ENCODE measurements at regions not wholly inside any gene's neighbourhood (a gene's known extent, or its start where the extent isn't known, plus 50 kb on each side); places are given as distances from the start of the nearest gene placed in this dataset.
"Not testable (repeated sequence)": the region's sequence is repeated elsewhere in the genome, so short reads cannot be mapped to it uniquely, and the experiment has no call there.

DNA sequence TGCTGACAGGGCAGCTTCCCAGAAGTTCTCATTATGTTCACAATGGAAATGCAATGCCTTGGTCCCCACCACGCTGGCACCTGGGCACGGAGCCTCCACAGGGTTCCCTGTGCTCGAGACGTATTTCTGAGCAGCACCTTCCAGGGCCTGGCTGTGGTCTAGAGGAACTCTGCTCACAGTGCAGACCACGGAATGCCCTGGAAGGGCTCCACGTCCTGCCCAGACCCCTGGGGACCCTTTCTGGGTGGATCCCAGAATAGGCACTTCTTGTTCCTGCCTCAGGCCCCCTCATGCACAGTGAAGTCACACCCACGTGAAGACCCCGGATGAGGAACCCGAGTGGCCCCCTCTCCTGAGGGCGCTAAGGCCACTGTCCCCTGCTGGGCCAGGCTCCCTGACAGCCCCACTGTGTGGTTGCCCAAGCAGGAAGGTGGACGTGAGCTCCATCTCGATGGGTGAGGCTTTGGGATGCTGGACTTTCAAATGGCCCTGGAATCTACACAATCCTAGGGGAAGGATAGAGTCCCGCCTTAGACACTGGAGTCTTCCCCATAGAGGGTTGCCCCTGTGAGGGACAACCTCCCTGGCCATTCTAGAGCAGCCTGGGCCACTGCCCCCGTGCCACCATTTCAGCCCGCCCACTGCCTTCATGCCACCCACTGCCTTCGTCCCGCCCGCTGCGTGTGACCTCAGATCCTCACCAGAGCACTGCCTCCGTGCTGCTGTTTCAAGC, 1106.8 kb downstream of the BRD1 start:
- no peak for DNase-seq (ENCODE audit: low spot score)

DNA sequence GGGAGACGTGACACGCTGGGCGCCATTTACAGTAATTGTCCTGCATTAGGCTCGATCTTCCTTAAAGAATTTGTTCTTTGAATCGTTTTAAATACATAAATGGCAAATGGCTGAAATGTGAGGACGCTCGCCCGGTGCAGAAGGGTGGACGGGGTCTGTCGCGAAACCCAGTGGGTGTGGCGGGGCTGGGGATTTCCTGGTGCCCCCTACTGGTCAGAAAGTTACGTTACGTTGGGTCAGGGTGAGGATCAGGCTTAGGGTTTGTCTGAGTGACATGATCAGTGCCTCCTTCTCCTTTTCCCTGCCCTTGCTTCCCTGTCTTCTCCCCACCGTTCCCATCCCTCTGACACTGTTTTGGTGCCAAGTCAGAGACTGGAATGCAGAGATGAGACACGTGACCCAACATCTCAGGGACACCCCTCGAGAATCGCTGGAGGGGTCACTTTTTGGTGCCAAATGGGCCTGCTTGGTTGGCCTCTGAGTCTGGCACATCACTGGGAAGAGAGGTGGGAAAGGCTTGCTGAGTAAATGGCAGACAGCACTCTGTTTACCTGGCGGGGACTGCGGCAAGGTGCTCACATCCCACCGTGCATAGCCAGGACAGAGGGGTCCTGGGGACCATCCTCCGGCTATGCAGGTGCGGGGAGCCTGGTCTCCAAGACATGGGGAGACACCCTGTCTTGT, 1107.6 kb downstream of the BRD1 start:
- no peak for DNase-seq (ENCODE audit: low spot score)

DNA sequence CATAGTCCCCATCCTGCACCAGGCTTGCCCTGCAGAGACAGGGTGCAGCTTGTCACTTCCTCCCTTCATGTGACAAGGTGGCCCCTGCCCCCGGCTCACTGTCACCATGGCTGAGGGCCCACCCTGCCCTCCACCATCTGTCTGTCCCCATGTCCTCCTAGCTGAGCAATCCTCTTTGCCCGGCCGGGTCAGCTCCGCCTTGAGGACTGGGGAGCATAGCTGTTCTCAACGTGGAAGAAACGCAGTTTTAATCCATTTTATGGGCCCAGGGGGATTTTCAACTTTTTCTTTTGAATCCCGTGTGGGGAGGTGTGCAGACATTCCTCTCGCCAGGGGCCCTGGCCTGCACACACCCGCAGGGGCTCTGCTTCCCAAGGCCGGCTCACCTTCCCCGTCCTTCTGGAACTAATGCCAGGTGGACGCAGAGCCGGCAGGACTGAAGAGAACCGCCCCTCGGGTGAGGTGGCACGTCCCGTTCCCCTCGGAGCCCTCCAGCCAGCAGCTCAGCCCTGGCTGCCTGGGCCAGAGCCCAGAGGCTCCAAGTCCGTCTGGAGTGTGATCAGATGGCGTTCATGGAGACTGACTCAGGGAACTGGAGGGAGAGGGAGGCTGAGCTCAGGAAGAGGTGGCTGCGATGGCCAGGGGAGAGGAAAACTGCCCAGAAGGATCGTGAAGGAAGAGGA, 1108.7 kb downstream of the BRD1 start:
- peak; percentile 30 for DNase-seq (ENCODE audit: low spot score)

DNA sequence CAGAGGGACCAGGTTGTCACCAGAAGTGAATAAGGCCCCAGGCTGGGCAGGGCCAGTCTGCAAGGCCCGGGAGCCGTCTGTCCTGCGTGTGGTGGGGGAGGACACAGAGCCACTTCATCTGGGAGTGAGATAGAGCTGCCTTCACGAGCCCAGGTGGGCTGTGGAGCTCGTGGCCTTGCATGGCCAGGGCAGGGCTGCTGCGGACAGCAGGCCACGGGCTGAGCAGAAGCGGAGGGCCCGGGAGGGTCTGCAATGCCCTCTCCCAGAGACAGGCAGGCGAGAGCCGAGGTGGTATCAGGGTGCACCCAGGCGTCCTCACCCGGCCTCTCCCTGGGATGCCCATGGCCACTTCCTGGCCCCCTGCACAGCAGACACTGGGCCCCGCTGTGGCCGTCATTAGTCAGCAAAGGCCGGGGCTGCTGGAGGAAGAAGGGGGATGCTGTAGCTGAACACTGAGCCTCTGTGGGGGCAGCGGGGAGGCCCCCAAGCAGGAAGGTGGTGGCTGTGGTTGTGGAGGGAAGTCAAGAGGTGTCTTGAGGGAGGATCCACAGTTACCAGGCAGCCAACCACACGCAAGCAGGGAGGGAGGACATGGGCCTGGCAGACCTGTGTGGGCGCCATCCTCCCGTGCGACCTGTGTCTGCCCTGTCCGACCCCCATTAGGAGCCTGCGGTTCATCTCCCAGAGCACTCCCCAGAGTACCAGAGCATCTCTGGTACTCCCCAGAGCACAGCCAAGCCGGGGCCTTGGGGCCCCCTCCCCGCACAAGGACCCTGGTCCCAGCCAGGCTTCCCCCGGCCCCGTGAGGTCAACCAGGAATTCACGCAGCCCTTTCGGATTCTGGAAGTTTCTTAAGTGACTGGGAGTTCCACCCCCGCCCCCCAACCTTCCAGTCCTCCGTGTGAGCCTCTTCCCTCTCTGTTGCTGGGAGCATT, 1109.5 kb downstream of the BRD1 start:
- no peak for DNase-seq (ENCODE audit: low spot score)

DNA sequence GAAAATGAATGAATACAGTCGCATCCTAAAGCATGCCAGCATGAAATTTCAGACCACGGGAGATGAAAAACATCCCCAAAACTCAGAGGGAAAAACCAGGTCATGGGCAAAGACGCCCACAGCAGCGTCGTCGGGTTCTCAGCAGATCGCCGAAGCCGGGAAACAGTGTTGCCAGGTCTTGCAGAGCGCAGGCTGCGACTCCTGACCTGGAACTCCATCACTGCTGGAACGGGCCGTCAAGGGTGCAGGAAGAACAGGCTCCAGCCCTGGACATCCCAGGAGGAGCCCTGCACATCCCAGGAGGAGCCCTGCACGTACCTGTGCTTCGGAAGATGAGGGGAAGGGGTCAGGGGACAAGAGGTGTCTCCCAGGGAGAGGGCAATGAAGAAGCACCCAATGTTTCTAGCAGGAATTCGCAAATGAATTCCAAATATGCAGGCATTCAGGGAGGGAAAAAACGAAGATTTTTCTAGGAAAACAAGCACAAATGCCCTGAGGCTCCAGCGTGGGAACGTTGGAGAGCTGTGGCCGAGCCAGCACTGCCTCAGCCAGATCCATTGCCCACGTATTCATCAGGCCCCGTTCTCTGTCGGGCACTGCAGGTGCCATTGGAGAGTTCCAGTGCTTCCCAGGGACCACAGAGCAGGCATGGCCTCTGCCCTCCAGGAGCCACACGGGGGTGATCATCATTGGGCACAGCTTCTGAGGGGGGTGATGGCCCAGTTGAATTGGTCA, 1110.4 kb downstream of the BRD1 start:
- DNase-seq (ENCODE audit: low spot score), result no peak

DNA sequence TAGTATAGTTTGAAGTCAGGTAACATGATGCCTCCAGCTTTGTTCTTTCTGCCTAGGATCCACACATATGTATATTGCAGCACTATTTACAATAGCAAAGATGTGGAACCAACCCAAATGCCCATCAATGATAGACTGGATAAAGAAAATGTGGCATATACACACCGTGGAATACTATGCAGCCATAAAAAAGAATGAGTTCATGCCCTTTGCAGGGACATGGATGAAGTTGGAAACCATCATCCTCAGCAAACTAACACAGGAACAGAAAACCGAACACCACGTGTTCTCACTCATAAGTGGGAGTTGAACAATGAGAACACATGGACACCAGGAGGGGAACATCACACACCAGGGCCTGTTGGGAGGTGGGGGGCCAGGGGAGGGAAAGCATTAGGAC, 1111.5 kb downstream of the BRD1 start:
- not testable (repeated sequence) for DNase-seq (ENCODE audit: low spot score)

DNA sequence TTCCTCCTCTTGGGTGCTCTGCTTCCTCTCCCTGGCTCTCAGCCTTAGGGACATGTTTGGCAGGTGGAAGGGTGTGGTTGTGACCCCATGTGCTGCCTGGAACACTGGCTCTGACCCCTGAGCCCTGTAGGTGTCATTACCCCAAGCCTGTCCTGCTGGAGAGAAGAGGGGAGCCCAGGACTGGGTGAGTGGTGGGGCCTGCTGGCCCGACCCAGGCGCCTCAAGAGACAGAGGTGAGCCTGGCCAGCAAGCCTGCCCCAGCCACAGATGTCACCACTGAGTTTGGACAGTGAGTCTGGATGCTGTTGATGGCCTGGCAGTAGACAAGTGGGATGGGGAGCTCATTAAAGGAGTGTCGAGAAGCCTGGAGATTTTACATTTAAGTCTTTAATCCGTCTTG, 1112.2 kb downstream of the BRD1 start:
- no peak for DNase-seq (ENCODE audit: low spot score)

DNA sequence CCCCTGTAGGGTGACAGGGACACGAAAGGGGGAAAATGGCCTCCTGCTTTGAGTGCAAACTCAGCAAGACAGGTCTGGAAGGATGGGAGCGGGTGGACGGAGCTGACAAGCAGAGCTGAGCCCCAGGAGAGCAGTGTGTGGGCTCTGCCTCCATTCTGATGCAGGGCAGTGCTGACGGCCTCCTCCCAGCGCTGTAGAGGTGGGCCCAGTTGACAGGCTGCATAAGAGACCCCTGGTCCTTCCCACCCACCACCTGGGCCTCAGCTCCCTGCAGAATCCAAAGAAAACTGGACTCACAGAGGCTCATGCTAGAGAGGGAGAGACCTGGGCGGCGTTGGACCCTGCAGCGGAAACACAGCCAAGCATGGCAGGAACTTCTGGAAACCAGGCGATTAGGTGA, 1113.4 kb downstream of the BRD1 start:
- no peak for DNase-seq (ENCODE audit: low spot score)

DNA sequence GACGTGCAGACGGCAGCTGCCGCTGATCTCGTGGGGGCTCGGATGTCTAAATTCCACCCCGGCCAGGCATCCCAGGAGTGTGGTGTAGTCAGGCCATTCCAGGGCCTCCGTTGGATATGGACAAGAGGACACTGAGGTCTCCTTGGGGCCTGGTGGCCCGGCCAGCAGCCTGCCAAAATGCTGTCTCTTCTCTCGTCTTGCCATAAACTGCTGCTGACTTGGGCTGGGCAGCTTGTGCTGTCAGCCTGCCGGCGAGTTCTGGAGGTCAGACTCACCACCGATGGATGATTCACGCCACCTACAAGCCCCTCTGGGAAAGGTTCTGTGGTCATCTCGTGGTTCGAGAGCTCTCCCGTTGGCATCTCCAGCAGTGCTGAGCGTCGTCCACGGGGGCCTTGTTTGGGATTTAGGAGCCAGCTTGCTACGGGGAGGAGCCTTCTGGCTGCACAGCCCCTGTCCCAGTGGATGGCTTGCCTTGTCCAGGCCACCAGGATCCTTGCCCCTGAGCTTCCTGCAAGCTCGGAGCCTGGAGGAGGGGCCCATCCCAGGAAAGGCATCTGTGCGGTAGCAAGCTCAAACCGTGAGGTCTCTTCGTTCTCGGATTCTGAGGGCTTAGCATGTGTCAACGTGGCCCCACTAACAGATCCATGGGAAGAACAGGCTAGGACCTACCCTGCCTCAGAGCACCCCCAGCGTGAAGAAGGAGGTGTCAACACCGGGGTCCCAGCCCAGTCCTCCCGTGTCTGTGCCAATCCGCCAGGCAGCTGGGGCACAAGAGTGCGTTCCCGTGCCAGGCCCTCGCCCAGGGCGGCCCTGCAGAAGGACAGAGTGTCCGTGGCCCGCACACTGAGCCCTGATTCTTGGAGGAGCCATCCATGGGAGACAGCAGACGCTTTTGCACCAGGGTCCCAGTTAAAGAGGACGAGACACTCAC, 1114.1 kb downstream of the BRD1 start:
- no peak for DNase-seq (ENCODE audit: low spot score)

DNA sequence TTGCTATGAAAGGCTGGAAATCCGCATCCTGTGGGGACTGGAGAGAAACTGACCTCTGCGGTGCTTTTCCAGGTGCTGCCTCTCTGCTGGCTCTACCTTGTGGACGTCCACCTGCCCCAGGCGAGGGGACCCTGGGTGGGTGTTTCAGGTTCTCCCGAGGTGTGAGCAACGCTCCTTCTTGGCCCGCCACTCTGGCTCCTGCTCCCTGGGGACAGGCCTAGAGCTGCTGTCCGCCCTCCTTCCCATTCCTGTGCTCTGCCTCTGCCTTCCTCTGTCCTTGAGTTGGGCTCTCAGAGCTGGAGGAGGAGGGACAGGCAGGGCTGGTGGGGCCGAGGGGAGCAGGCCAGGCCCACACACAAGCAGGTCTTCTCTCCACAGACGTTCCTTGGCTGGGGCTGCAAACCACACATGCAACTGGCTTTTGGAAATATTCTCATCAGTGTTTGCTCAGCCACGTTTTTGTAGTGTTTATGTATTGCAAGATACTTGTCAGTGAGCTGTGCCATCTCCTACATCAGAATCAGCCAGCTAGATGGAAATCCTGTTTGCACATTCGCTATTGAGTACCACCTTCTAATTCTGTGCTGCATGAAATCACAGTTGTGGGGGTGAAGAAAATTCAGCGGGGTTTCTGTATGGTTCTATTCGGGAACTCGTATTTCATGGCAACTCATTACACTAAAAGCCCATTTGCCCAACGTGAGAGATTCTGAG, 1115.0 kb downstream of the BRD1 start:
- no peak for DNase-seq (ENCODE audit: low spot score)

DNA sequence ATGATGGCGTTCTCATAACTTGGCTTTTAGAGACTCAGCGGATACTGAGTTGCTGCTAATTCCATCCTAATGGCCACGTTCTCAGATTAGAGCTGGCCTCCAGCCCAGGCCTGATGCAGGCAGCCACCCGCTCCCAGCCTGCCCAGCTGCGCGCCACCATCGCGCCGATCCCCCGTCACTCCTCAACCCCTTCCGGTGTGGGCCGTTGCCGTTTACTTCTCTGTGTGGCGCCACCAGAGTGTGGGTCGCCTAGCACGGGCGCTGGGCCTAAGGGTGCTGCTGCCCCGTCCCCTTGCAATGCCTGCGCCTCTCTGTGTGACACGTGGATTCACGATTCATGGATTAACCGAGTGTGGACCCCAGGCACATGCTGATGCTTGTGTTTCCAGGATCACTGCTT, 1116.0 kb downstream of the BRD1 start:
- DNase-seq (ENCODE audit: low spot score), result no peak

DNA sequence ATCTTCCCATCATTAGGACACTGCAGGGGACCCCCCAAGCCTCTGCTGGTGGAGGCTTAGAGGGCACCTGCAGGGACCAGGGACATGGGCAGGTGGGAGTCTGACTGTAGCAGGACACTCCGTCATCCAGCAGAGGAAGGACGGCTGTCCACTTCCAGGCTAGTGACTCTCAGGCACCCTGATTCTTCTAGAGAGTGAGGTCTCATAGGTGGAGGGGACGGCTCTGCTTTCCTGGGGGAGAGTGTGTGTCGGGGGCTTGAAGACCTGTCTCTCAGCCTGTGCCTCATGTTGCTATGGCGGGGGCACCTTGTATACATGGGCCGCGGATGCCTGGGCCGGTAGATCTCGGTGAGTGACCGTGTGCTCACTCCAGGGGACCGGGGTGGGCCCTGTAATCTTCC, 1116.6 kb downstream of the BRD1 start:
- DNase-seq (ENCODE audit: low spot score), result no peak

DNA sequence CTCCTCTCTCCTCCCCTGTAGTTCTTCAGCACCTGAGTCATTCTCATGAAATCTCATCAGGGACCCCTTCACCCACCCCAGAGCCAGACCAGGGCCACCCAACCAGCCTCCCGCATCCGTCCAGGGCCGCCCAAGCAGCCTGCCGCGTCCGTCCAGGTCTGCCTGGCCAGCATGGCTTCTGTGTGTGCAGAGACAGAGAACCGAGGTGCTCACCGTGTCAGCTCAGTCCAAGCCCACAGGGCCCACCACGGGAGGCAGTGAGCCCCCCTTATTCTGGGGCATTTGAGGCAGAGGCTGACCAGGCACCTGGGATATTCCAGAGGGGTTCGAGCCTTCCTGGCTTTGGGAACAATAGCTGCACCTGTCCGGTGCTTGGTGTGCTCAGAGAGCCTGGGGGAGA, 1117.3 kb downstream of the BRD1 start:
- DNase-seq (ENCODE audit: low spot score), result no peak

DNA sequence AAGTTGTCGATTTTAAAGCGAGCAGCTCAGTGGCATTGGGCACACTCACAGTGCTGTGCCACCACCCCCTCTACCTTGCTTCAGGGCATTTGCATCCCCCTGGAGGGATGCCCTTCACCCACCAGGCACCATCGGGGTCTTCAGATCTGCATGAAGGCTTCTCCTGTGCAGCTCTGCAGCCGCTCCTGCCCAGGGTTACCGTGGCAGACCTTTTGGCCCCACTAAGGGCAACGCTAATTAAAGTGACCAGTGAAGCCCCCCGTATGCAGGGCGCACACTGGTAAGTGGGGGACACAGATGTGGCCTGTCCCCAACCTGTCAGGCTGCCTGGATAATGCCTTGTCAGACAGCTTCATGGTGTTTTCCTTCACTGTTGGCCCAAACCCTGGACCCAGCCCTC, 1117.7 kb downstream of the BRD1 start:
- no peak for DNase-seq (ENCODE audit: low spot score)

DNA sequence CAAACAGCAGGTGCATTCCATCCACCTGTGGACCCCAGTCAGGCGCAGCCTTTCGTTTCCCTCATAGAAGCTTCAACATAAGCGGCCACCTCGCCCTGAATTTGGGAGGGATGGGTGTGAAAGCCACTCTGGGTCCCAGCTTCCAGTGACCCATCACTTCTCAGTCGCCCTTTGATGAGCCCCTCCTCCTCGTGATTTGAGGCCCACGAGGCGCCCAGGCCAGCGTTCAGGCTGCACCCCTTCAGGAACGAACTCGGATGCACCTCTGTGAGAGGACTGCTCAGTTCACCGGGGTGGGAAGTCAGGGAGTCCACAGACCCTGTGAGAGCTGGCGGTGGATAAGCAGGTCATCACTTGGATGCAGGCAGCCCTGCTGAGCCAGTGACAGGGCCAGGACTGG, 1118.2 kb downstream of the BRD1 start:
- DNase-seq (ENCODE audit: low spot score), result no peak

DNA sequence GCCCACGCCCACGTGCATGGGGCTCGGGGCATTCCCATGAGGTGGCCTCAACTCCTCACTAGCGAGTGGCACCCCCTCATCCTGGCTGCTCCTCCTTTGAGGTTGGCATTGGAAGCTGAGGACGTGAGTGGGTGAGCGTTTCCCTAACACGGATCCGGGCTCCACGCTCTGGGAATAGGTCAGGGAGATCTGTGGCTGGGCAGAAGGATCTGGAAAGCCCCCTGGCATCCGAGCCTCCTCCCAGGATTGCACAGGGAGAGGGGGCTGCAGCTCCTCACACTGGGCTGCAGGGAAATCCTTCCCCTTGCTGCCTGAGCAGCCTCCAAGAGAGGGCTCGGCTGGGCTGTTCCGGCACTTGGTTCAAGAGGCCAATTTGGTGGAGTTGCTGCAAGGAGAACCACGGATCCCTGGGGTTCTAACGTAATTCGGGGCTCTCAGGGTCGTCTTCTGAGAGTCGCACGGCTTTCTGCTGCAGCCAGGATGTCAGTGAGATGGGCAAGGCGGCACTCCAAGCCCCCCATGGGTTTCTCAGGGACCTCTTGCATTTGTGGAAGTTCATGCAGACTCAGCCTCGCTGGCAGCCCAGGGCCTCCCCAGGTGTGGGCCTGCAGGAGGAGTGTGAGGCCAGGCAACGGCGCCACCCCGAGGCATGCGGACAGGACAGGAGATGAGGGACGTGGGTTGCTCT, 1119.0 kb downstream of the BRD1 start:
- DNase-seq (ENCODE audit: low spot score), result no peak

DNA sequence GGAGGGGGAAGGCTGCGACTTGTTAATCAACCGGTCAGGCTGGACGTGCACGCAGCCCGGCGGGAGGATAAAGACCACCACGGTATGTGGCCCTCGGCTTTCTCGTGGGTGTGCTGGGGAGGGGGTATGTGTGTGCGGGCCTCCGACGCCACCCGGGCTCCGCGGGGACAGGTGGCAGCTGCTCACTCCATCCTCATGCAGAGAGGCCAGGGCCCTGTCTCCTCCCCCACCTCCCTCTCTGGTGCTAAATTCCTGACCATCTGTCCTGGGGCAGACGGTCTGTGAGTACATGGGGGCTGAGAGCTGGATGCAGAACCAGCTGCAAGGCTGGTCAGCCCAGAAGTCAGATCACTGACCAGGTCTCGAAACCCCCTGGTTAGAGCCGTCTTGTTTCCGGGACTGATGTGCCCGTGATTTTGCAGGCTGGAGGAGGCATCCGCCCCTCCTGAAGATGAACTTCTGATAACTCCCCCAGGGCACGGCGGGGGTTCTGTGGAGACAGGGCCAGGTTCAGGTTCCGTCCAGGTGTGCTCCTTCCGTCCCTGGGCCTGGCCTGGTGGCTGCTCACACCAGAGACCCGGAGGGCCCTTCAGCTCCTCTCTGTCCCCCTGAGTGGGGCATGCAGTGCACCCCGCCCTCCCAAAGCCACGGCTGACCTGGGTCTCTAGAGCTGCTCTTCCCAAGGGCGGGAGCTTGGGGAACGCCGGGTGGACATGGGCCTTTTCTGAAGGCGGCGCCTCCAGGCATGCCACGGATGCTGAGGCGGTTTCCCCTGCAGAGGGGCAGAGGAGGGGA, 1119.7 kb downstream of the BRD1 start:
- DNase-seq (ENCODE audit: low spot score), result no peak

All from umbilical cord (tissue), 1 donor.